ENCODE measurements at regions not wholly inside any gene's neighbourhood (a gene's known extent, or its start where the extent isn't known, plus 50 kb on each side); places are given as distances from the start of the nearest gene placed in this dataset.

DNA sequence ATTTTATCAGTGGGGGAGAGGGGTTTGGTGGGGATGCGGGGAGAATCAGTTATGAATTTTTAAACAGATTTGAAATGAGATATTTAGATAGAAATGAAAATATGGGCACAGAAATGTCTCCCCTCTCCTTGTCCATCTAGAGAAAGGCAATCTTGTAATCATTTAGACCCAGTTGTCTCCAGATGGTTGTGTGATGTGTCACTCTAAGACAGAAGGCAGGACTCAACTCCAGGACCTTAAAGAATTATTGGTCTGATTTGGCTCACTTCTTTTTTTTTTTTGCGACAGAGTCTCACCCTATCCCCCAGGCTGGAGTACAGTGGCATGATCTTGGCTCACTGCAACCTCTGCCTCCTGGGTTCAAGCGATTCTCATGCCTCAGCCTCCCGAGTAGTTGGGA, 77.2 kb downstream of the EOMES start:
- TF ChIP-seq, protein P1, sequence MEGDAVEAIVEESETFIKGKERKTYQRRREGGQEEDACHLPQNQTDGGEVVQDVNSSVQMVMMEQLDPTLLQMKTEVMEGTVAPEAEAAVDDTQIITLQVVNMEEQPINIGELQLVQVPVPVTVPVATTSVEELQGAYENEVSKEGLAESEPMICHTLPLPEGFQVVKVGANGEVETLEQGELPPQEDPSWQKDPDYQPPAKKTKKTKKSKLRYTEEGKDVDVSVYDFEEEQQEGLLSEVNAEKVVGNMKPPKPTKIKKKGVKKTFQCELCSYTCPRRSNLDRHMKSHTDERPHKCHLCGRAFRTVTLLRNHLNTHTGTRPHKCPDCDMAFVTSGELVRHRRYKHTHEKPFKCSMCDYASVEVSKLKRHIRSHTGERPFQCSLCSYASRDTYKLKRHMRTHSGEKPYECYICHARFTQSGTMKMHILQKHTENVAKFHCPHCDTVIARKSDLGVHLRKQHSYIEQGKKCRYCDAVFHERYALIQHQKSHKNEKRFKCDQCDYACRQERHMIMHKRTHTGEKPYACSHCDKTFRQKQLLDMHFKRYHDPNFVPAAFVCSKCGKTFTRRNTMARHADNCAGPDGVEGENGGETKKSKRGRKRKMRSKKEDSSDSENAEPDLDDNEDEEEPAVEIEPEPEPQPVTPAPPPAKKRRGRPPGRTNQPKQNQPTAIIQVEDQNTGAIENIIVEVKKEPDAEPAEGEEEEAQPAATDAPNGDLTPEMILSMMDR (IDR thresholded peaks at IDR 0.05; ENCODE audit: insufficient read depth, low read length, poor library complexity, severe bottlenecking), result no peak
- no peak for DNase-seq (ENCODE audit: extremely low read depth, insufficient read length)
- H3K36me3 ChIP-seq (ENCODE audit: control insufficient read depth, insufficient read depth, low read length), result no peaks in the 10 kb centered on the region
- H3K27me3 ChIP-seq (replicated peaks; ENCODE audit: control insufficient read depth, insufficient read depth, low read length), result no peaks in the 10 kb centered on the region
- no peak overlapping the region for H3K4me3 ChIP-seq (replicated peaks; ENCODE audit: low read depth, low read length)

DNA sequence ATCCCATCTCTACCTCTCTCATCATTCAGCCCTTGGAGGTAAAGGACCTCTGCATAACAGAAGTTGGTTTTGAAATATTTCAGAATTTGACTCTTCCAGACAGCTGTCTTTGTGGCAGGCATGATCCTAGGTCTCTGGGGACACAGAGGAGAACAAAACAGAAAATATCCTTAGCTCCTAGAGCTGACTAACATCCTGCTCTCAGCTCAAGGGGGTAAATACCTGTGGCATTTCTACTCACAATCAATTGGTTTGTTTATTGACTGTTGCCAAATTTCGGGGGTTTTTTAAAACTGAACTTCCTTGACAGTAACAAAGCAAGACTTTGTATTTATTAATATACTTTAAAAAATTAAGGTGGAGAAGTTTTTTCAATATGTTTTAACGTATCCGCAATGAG, 78.8 kb downstream of the EOMES start:
- no peak overlapping the region for H3K4me3 ChIP-seq (replicated peaks; ENCODE audit: low read depth, low read length)
- no peak for DNase-seq (ENCODE audit: extremely low read depth, insufficient read length)
- TF ChIP-seq, protein P1 (IDR thresholded peaks at IDR 0.05; ENCODE audit: insufficient read depth, low read length, poor library complexity, severe bottlenecking), result no peak
- H3K36me3 ChIP-seq (ENCODE audit: control insufficient read depth, insufficient read depth, low read length), result no peaks in the 10 kb centered on the region
- H3K27me3 ChIP-seq (replicated peaks; ENCODE audit: control insufficient read depth, insufficient read depth, low read length), result no peaks in the 10 kb centered on the region

DNA sequence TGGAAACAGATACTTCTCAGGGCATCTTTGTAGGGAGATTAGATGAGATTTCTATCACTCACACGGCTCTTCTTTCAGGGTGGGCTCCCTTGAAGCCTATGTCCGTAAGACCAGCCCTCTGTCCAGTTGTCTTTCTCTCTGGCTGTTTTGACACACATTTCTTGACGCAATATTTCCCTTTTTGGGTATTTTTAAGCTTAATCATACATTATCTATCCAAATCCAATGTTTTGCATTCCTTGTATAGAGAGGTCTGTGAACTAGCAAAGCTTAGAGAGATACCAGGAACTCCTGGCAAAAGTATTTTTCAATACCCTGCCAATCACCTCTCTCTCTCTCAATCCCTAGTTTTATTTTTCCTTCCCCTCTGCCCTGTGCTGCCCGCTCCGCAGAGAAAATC, 79.3 kb downstream of the EOMES start:
- Histone ChIP-seq H3K4me3 (replicated peaks; ENCODE audit: low read depth, low read length) (no peak overlapping the region), H3K36me3 (ENCODE audit: control insufficient read depth, insufficient read depth, low read length) (no peaks in the 10 kb centered on the region), H3K27me3 (replicated peaks; ENCODE audit: control insufficient read depth, insufficient read depth, low read length) (no peaks in the 10 kb centered on the region)
- DNase-seq (ENCODE audit: extremely low read depth, insufficient read length), result no peak
- TF ChIP-seq, protein P1 (IDR thresholded peaks at IDR 0.05; ENCODE audit: insufficient read depth, low read length, poor library complexity, severe bottlenecking), result no peak

DNA sequence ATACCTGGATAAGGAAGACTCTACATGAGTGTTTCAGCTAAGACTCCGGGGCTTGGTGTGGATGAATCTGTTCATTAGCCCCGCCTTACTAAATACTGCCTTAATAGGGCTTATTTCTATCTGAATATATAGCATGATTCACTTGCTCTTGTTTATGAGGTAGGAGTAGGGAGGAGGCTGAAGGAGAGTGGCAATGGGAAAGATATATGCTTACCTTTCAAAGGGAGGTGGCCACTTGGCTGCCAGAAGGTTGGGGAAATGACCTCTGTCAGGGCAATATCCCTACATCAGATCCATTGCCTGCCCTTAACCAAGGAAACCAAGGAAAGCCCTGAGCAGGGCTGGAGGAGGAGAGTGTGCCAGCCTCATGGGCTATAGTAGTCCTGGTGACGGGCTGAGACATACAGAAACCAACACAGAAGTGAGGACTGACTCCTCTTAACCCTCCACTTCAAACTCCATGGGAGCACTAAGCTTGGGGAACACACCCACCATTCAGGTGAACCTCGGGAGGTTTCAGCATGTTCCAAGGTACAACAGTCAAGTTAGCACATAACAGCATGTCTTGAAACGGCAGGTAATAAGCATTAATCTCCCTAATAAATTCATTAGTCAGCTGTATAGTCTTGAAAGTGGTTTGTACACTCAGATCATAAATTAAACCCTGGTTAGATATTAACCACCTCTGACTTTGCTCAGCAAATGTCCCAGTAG, 80.1 kb downstream of the EOMES start:
- no peak overlapping the region for H3K4me3 ChIP-seq (replicated peaks; ENCODE audit: low read depth, low read length)
- TF ChIP-seq, protein P1 (IDR thresholded peaks at IDR 0.05; ENCODE audit: insufficient read depth, low read length, poor library complexity, severe bottlenecking), result no peak

DNA sequence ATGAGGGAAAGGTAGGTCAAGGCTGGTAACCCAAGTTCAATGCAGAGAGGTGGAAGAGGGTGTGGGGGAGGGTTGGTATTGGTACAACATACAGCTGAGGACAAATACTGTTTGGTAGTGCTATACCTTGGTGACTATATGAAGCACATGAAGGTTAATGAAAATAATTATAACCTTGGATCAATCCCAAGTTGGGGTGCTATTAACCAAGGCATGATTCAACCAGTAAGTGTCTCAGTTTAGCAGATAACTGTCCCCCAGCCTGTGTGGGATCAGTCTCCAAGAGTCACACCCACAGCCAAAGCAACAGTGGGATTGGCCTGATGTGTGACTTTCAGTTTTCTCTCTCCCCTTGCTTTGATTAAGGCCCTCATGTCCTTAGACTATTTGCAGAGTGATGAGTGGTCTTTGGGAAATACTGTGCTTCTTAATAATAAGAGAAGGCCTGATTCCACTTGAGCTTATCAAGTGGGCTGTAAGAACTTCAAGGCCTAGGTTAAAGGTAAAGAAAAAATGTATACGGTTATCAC, 80.8 kb downstream of the EOMES start:
- DNase-seq (ENCODE audit: extremely low read depth, insufficient read length), result no peak
- Histone ChIP-seq H3K27me3 (replicated peaks; ENCODE audit: control insufficient read depth, insufficient read depth, low read length) (no peaks in the 10 kb centered on the region), H3K36me3 (ENCODE audit: control insufficient read depth, insufficient read depth, low read length) (no peaks in the 10 kb centered on the region), H3K4me3 (replicated peaks; ENCODE audit: low read depth, low read length) (no peak overlapping the region)
- TF ChIP-seq, protein P1 (IDR thresholded peaks at IDR 0.05; ENCODE audit: insufficient read depth, low read length, poor library complexity, severe bottlenecking), result no peak

More for the DNA sequence above, 80.1 kb downstream of the EOMES start:
- no peaks in the 10 kb centered on the region for H3K36me3 ChIP-seq (ENCODE audit: control insufficient read depth, insufficient read depth, low read length)
- DNase-seq (ENCODE audit: extremely low read depth, insufficient read length), result no peak
- H3K27me3 ChIP-seq (replicated peaks; ENCODE audit: control insufficient read depth, insufficient read depth, low read length), result no peaks in the 10 kb centered on the region
